Spinal cord (tissue), 9 donors: ENCODE measurements at regions not wholly inside any gene's neighbourhood (a gene's known extent, or its start where the extent isn't known, plus 50 kb on each side); places are given as distances from the start of the nearest gene placed in this dataset.
A peak's percentile ranks its signal among the peaks of the same experiment; 100 is the strongest.

ENCODE experiments used
- DNase-seq, 6 donors: peaks; one replicate each; pipeline versions ENCODE4 v3.0.0 to v3.0.0-alpha.2; 2013 to 2015; ENCODE audit warnings: low spot score in 6 of 6, low read depth in 4 of 6
- H3K27ac ChIP-seq: one replicate; pipeline ENCODE4 v1.5.1; 2013; ENCODE audit warnings: low read depth, low read length, control low read depth
- H3K27me3 ChIP-seq: one replicate; pipeline ENCODE4 v1.6.1; 2013; ENCODE audit warnings: low read length; ENCODE audit not compliant: control insufficient read depth, insufficient read depth
- H3K36me3 ChIP-seq: one replicate; pipeline ENCODE4 v1.6.1; 2013; ENCODE audit warnings: low read length; ENCODE audit not compliant: control insufficient read depth, insufficient read depth
- H3K4me1 ChIP-seq: one replicate; pipeline ENCODE4 v1.6.1; 2013; ENCODE audit warnings: low read length; ENCODE audit not compliant: control insufficient read depth, insufficient read depth
- H3K4me3 ChIP-seq: one replicate; pipeline ENCODE4 v1.5.1; 2013; ENCODE audit warnings: low read depth, low read length, control low read depth
- H3K9me3 ChIP-seq: one replicate; pipeline ENCODE4 v1.6.1; 2013; ENCODE audit warnings: low read length; ENCODE audit not compliant: control insufficient read depth, insufficient read depth
- WGBS: methylation state at CpG from one replicate; pipeline ENCODE4 v1.1.5; 2013; ENCODE audit warnings: missing lambda C conversion rate; ENCODE audit not compliant: insufficient coverage; 5-methylcytosine and 5-hydroxymethylcytosine counted together
- donor health status: healthy.

DNA sequence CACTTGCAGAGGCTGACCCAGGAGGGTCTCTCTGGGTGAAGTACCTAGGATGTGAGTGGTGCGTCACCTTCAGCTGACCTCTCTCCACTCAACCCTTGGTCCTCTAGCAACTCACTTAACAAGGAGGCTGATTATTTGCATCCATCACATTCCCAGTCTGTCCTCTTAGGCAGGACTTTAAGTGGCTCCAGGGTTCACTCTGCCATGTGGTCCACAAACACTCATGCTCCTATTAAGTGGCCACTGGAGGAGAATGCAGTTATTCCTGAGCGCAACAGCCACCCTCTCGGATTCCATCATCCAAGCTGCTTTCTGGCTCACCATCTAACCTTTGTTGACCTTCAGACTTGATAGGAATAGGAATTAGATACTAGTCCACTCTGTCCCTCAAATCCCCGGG is 61.1 kb upstream of the SCAF8 start:
- no peak overlapping the region for H3K27ac ChIP-seq
- no peaks in the 10 kb centered on the region for H3K36me3 ChIP-seq
- no CpG with 5 or more reads among the region's 4 CpGs for WGBS
- H3K27me3 ChIP-seq: no peaks in the 10 kb centered on the region
- no peaks in the 10 kb centered on the region for H3K4me1 ChIP-seq
- H3K9me3 ChIP-seq: no peaks in the 10 kb centered on the region
- no peak for DNase-seq
- no peak overlapping the region for H3K4me3 ChIP-seq

DNA sequence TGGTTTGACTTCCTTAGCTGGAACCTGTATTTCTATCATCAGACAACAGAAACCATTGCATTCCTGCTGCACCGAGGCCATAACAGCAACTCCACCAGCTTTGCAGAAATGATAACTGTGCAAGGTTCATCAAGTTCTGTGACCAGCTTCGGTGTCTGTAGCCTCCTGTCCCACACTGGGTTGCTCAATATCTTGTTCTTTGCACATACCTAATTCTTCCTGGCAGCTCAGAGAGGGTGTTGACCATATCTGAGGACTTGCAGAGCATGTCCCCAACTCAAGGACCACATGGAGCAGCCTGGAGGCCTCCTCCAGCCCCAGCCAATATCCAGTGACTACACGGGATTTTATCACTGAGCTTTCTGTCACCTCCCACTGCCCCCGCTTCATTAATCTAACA is 59.3 kb upstream of the SCAF8 start:
- 86% methylated on average over 4 of the region's 4 CpGs for WGBS
- DNase-seq: no peak
- no peak overlapping the region for H3K27ac ChIP-seq
- no peaks in the 10 kb centered on the region for H3K9me3 ChIP-seq
- no peaks in the 10 kb centered on the region for H3K4me1 ChIP-seq
- H3K36me3 ChIP-seq: no peaks in the 10 kb centered on the region
- no peak overlapping the region for H3K4me3 ChIP-seq
- H3K27me3 ChIP-seq: no peaks in the 10 kb centered on the region

DNA sequence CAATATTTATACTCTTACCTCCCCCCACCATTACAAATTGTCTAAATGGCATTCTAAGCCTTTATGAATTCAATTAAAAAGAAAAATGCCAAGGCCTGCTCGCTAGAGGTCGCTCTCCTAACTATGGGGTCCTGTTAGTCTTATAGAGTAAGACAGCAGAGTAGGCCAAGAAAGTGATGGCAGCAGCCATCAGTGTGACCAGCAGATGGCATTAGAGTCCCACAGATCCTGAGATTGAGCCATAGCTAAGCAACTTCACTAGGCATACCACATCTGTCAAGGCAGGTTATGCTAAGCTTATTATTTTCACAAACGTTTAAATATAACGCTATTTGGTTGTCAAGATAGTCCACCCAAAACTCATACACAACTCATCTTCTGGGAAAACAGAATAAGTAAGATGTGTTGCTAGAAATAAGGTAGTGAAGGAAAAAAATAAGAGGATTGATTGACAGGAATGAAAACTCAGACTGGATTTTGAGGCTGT is 57.6 kb upstream of the SCAF8 start:
- WGBS: no CpG with 5 or more reads among the region's 4 CpGs

DNA sequence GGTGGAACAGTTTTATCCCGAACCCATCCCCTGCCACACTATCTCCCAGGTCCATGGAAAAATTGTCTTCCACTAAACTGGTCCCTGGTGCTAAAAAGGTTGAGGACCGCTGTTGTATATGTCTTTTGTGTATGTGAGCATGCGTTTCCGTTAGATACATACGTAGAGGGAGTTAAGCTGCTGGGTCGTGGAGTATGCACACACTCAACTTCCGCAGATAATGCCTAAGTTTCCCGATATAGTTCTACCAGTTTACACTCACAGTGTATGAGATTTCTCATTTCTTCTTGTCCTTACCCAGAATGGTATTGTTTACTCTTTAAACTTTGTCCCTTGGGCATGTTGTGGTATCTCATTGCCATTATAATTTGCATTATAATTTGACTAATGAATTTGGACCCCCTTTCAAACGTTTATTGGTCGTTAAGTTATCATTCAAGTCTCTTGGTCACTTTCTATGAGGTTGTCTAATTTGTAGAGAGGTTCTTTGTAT is 50.5 kb upstream of the SCAF8 start:
- DNase-seq: no peak
- Histone ChIP-seq H3K4me3 (no peak overlapping the region), H3K9me3 (no peaks in the 10 kb centered on the region), H3K36me3 (no peaks in the 10 kb centered on the region), H3K27me3 (no peaks in the 10 kb centered on the region), H3K27ac (no peak overlapping the region), H3K4me1 (no peaks in the 10 kb centered on the region)
- WGBS: no CpG with 5 or more reads among the region's 10 CpGs

More for the DNA sequence above, 57.6 kb upstream of the SCAF8 start:
- no peak overlapping the region for H3K4me3 ChIP-seq
- no peaks in the 10 kb centered on the region for H3K9me3 ChIP-seq
- DNase-seq: peak; percentile 85 to 98 (median 90)
- no peak overlapping the region for H3K27ac ChIP-seq
- no peaks in the 10 kb centered on the region for H3K4me1 ChIP-seq
- no peaks in the 10 kb centered on the region for H3K27me3 ChIP-seq
- H3K36me3 ChIP-seq: no peaks in the 10 kb centered on the region
